ENCODE measurements at regions not wholly inside any gene's neighbourhood (a gene's known extent, or its start where the extent isn't known, plus 50 kb on each side); places are given as distances from the start of the nearest gene placed in this dataset.

DNA sequence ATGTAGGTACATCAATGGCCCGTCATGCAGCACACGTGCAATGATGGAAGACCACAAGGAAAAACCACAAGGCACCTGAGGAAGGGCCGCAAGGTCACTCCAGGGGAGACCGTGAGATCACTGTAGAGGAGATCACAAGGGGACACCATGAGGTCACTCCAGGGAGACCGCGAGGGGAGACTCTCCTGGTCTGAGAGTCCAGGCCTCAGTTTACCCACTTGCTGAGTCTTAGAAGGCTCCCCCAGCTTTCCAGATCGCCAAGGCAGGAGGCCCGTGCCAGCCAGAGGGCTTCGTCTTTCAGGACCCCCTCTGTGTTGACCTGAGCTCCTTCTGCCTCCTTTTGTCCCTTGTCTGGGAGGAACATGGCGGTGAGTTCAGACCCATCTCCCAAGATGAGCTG is 232.2 kb downstream of the ERMARD start:
- 67% methylated on average over 7 of the region's 10 CpGs for WGBS (ENCODE audit: low lambda C conversion rate)
- DNase-seq: no peak
- Histone ChIP-seq H3K9me2 (no peaks in the 10 kb centered on the region), H3K9me3 (no peaks in the 10 kb centered on the region), H4K20me1 (ENCODE audit: insufficient read depth) (no peaks in the 10 kb centered on the region), H3K36me3 (replicated peaks in 1 of 2; ENCODE audit: control insufficient read depth in 1 of 2, insufficient read depth in 2 of 2, low read length in 1 of 2) (no peaks in the 10 kb centered on the region), H3K27ac (ENCODE audit: low read depth in 2 of 2, low read length in 1 of 2) (no peak overlapping the region), H3F3A (replicated peaks; ENCODE audit: insufficient read depth) (no peaks in the 10 kb centered on the region), H3K79me2 (ENCODE audit: insufficient read depth) (no peaks in the 10 kb centered on the region), H2AFZ (ENCODE audit: low read depth) (no peak overlapping the region), H3K4me3 (ENCODE audit: low read depth in 2 of 2, low read length in 1 of 2) (no peak overlapping the region), H3K4me2 (no peak overlapping the region), H3K4me1 (ENCODE audit: control insufficient read depth in 1 of 2, insufficient read depth in 2 of 2, low read depth in 1 of 2, low read length in 1 of 2) (no peaks in the 10 kb centered on the region; a peak in 1 of 4 replicates), H3K27me3 (ENCODE audit: insufficient read depth) (no peaks in the 10 kb centered on the region), H3K9ac (no peak overlapping the region)
- TF ChIP-seq, protein P1, sequence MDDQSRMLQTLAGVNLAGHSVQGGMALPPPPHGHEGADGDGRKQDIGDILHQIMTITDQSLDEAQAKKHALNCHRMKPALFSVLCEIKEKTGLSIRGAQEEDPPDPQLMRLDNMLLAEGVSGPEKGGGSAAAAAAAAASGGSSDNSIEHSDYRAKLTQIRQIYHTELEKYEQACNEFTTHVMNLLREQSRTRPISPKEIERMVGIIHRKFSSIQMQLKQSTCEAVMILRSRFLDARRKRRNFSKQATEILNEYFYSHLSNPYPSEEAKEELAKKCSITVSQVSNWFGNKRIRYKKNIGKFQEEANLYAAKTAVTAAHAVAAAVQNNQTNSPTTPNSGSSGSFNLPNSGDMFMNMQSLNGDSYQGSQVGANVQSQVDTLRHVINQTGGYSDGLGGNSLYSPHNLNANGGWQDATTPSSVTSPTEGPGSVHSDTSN (IDR thresholded peaks at IDR 0.05): no peak
- TF ChIP-seq JUND (IDR thresholded peaks at IDR 0.05): no peak
- TF ChIP-seq ELF1 (IDR thresholded peaks at IDR 0.05): no peak
- no peak for TF ChIP-seq RAD21 (IDR thresholded peaks at IDR 0.05; ENCODE audit: low read length)
- no peak for TF ChIP-seq EP300 (IDR thresholded peaks at IDR 0.05; ENCODE audit: borderline replicate concordance in 1 of 2, low read depth in 1 of 2, low read length in 1 of 2)
- no peak for TF ChIP-seq MEF2A (IDR thresholded peaks at IDR 0.05; ENCODE audit: borderline replicate concordance, low read depth)
- TF ChIP-seq, protein P2, sequence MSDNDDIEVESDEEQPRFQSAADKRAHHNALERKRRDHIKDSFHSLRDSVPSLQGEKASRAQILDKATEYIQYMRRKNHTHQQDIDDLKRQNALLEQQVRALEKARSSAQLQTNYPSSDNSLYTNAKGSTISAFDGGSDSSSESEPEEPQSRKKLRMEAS (IDR thresholded peaks at IDR 0.05; ENCODE audit: low read depth): no peak
- no peak for TF ChIP-seq SMC3 (IDR thresholded peaks at IDR 0.05; ENCODE audit: low read depth, low read length)
- ChIA-PET POLR2A (no interaction called here), CTCF (interaction anchor here (1.2 to 1.5 kb wide), 3 partner anchors 34 to 194 kb away, joined by 3 read pairs; no protein-coding TSS in a partner anchor)

DNA sequence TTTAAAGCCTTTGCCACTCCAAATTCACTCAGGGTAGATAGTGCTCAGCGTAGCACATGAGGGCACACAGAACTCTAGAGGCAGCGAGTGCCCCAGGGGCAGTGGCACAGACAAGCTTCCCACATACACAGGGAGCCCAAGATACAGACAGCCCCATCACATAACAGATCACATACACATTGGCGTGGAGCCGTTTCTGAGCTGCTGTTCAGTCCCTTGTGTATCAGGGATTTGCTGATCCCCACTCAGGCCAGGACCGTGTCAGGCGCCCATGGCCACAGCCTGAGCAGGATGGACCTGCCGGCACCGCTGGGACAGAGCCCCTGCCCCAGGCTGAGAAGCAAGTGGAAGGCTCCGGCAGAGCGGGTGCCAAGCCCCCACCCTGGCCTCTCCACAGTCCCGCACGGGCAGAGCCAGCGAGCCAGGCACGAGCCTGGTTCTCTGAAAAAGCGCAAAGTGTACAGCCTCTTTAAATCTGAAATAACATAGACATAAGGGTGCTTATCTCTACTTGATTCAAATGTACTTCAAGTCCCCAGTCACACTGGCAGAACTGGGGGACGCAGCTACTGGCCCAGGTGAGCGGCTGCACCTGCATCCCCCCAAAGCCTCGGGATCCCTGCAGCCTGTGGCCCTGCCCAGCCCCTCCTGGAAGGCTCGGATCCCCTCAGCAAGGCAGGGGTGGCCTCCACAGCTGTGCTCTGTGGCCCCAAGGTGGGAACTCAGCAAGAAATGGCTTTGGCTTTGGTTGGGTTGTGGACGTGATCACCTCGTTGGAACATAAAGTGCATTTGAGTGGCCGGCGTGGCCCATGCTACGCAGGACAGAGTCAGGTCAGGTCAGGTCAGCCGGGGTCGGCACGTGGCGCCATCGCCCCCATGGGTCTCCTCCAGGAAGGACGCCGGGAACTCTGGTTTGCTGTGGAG is 231.3 kb downstream of the ERMARD start:
- Histone ChIP-seq H3F3A (replicated peaks; ENCODE audit: insufficient read depth) (no peaks in the 10 kb centered on the region), H2AFZ (ENCODE audit: low read depth) (no peak overlapping the region), H3K36me3 (replicated peaks in 1 of 2; ENCODE audit: control insufficient read depth in 1 of 2, insufficient read depth in 2 of 2, low read length in 1 of 2) (no peaks in the 10 kb centered on the region), H3K27ac (ENCODE audit: low read depth in 2 of 2, low read length in 1 of 2) (no peak overlapping the region), H3K4me2 (no peak overlapping the region), H3K9me3 (no peaks in the 10 kb centered on the region), H3K9me2 (no peaks in the 10 kb centered on the region), H3K27me3 (ENCODE audit: insufficient read depth) (no peaks in the 10 kb centered on the region), H3K4me3 (ENCODE audit: low read depth in 2 of 2, low read length in 1 of 2) (no peak overlapping the region), H3K9ac (no peak overlapping the region), H4K20me1 (ENCODE audit: insufficient read depth) (no peaks in the 10 kb centered on the region), H3K79me2 (ENCODE audit: insufficient read depth) (no peaks in the 10 kb centered on the region), H3K4me1 (ENCODE audit: control insufficient read depth in 1 of 2, insufficient read depth in 2 of 2, low read depth in 1 of 2, low read length in 1 of 2) (no peaks in the 10 kb centered on the region; a peak in 1 of 4 replicates)
- WGBS (ENCODE audit: low lambda C conversion rate): 50% methylated on average over 8 of the region's 31 CpGs
- ChIA-PET CTCF (interaction anchor here (1.2 to 1.5 kb wide), 3 partner anchors 33 to 193 kb away, joined by 3 read pairs; no protein-coding TSS in a partner anchor), POLR2A (no interaction called here)
- DNase-seq: no peak
- TF ChIP-seq FOXM1 (IDR thresholded peaks at IDR 0.05; ENCODE audit: low read depth): no peak
- TF ChIP-seq, protein P3, sequence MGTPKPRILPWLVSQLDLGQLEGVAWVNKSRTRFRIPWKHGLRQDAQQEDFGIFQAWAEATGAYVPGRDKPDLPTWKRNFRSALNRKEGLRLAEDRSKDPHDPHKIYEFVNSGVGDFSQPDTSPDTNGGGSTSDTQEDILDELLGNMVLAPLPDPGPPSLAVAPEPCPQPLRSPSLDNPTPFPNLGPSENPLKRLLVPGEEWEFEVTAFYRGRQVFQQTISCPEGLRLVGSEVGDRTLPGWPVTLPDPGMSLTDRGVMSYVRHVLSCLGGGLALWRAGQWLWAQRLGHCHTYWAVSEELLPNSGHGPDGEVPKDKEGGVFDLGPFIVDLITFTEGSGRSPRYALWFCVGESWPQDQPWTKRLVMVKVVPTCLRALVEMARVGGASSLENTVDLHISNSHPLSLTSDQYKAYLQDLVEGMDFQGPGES (IDR thresholded peaks at IDR 0.05; ENCODE audit: low read depth, low read length): no peak

Measured in SK-N-SH (cell line).